ENCODE measurements at regions not wholly inside any gene's neighbourhood (a gene's known extent, or its start where the extent isn't known, plus 50 kb on each side); places are given as distances from the start of the nearest gene placed in this dataset.

GRCh38 chr3:31410411-31410810 lies 122.3 kb upstream of the STT3B start:
- Mint-ChIP-seq H3K9me3 (no peaks in the 10 kb centered on the region), H3K27me3 (ENCODE audit: low read depth) (no peaks in the 10 kb centered on the region), H3K4me1 (peaks cover 6% of the 10 kb centered on the region in 2 experiments), H3K4me3 (no peak overlapping the region), H3K36me3 (ENCODE audit: insufficient read depth in 1 of 3, low read depth in 3 of 3) (no peaks in the 10 kb centered on the region), H3K27ac (no peak overlapping the region)
- H4K8ac ChIP-seq (replicated peaks; ENCODE audit: insufficient read length, low read depth, low read length), result no peak overlapping the region
- no peak overlapping the region for H3K56ac ChIP-seq (ENCODE audit: insufficient read length, low read depth, low read length)
- no peak overlapping the region for H2BK12ac ChIP-seq (ENCODE audit: insufficient read length, low read depth, low read length)
- TF ChIP-seq, protein P1, sequence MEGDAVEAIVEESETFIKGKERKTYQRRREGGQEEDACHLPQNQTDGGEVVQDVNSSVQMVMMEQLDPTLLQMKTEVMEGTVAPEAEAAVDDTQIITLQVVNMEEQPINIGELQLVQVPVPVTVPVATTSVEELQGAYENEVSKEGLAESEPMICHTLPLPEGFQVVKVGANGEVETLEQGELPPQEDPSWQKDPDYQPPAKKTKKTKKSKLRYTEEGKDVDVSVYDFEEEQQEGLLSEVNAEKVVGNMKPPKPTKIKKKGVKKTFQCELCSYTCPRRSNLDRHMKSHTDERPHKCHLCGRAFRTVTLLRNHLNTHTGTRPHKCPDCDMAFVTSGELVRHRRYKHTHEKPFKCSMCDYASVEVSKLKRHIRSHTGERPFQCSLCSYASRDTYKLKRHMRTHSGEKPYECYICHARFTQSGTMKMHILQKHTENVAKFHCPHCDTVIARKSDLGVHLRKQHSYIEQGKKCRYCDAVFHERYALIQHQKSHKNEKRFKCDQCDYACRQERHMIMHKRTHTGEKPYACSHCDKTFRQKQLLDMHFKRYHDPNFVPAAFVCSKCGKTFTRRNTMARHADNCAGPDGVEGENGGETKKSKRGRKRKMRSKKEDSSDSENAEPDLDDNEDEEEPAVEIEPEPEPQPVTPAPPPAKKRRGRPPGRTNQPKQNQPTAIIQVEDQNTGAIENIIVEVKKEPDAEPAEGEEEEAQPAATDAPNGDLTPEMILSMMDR (conservative IDR thresholded peaks at IDR 0.05), result no peak
- H2BK5ac ChIP-seq (ENCODE audit: insufficient read length, low read length), result no peak overlapping the region
- H3K9ac ChIP-seq (ENCODE audit: extremely low read depth, insufficient read length, low read length), result no peak overlapping the region
- no peaks in the 10 kb centered on the region for H3K4me1 ChIP-seq (ENCODE audit: insufficient read depth, low read length)
- no peak overlapping the region for H2BK20ac ChIP-seq (ENCODE audit: low read depth, low read length, poor library complexity, severe bottlenecking)
- no peak overlapping the region for H3K23ac ChIP-seq (ENCODE audit: insufficient read length, low read depth, low read length)
- H3K23me2 ChIP-seq (ENCODE audit: insufficient read length, low read depth, low read length, poor library complexity, severe bottlenecking), result no peaks in the 10 kb centered on the region
- no peak overlapping the region for H4K5ac ChIP-seq (ENCODE audit: insufficient read length, low read depth, low read length)
- no peak overlapping the region for H2AFZ ChIP-seq (ENCODE audit: low read length)
- H3K18ac ChIP-seq (ENCODE audit: insufficient read length, low read depth, low read length), result no peak overlapping the region
- WGBS (ENCODE audit: extremely low coverage, insufficient read length, low lambda C conversion rate), result no CpG with 5 or more reads among the region's 3 CpGs
- H3K79me1 ChIP-seq (ENCODE audit: insufficient read depth, low read depth, low read length, poor library complexity, severe bottlenecking), result no peaks in the 10 kb centered on the region
- H4K91ac ChIP-seq (ENCODE audit: insufficient read length, low read depth, low read length), result no peak overlapping the region
- H3K4me2 ChIP-seq (ENCODE audit: insufficient read depth, insufficient read length, low read length), result no peak overlapping the region
- H2BK120ac ChIP-seq (ENCODE audit: low read depth, low read length, poor library complexity, severe bottlenecking), result no peak overlapping the region
- DNase-seq, result no peak
- H3K79me2 ChIP-seq (ENCODE audit: insufficient read depth, low read length), result no peaks in the 10 kb centered on the region
- H4K20me1 ChIP-seq (ENCODE audit: control insufficient read depth, insufficient read depth, insufficient read length), result no peaks in the 10 kb centered on the region
- H3K27ac ChIP-seq (ENCODE audit: insufficient read length, low read depth, low read length), result no peak overlapping the region
- no peak overlapping the region for H3T11ph ChIP-seq (ENCODE audit: low read length)
- H3K14ac ChIP-seq (ENCODE audit: insufficient read depth, low read length), result no peak overlapping the region
- no peak overlapping the region for H2BK15ac ChIP-seq (ENCODE audit: low read depth, low read length)
- H3K4ac ChIP-seq (ENCODE audit: low read depth, low read length), result no peak overlapping the region
- no peaks in the 10 kb centered on the region for H3K27me3 ChIP-seq (ENCODE audit: insufficient read depth, low read length)
- no peaks in the 10 kb centered on the region for H3K9me3 ChIP-seq (ENCODE audit: control insufficient read depth, low read depth, low read length)
- H2AK5ac ChIP-seq (ENCODE audit: insufficient read length, low read length), result no peak overlapping the region
